ENCODE measurements at regions not wholly inside any gene's neighbourhood (a gene's known extent, or its start where the extent isn't known, plus 50 kb on each side); places are given as distances from the start of the nearest gene placed in this dataset.

GRCh38 chr5:174189654-174190541 lies 144.4 kb downstream of the NSG2 start:
- peaks cover 0 to 2% of the 10 kb centered on the region in 2 donors for H3K9me3 ChIP-seq (ENCODE audit: control insufficient read depth in 2 of 2, insufficient read depth in 1 of 2, low read depth in 1 of 2, low read length in 1 of 2)
- no peaks in the 10 kb centered on the region for H3K27me3 ChIP-seq (ENCODE audit: control insufficient read depth in 1 of 2, insufficient read depth in 2 of 2, low read length in 2 of 2)
- no peak overlapping the region for H3K4me3 ChIP-seq (ENCODE audit: low read depth in 1 of 2, low read length in 2 of 2)
- H3K36me3 ChIP-seq (ENCODE audit: control insufficient read depth in 2 of 2, insufficient read depth in 2 of 2, low read length in 1 of 2) = no peaks in the 10 kb centered on the region
- no peaks in the 10 kb centered on the region for H3K4me1 ChIP-seq (ENCODE audit: control insufficient read depth in 2 of 2, insufficient read depth in 2 of 2, low read length in 1 of 2)
- 38 to 45% methylated on average over 19 of the region's 19 CpGs for WGBS, 2 donors
- H3K27ac ChIP-seq (ENCODE audit: low read depth in 2 of 2, low read length in 1 of 2) = no peak overlapping the region

DNA sequence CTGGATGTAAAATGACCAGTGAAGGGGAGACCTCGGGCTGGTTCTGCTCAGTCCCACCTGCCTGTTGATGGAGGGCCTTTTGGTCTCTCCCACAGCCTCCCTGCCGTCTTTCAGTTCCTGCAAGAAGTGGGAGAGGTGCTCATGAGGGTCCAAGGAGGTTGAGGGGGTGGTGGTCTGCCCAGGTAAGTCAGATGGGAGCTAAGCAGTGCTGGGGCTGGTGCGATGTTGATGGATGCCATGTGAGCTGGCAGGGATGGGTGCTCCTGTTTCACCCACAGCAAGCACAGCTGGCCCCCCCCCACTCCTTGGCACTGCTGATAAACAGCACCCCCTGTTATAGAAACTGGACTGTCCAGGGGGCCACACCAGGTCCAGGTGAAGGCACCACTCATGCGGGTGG lies 145.6 kb downstream of the NSG2 start:
- 82 to 84% methylated on average over 4 of the region's 4 CpGs for WGBS, 2 donors

DNA sequence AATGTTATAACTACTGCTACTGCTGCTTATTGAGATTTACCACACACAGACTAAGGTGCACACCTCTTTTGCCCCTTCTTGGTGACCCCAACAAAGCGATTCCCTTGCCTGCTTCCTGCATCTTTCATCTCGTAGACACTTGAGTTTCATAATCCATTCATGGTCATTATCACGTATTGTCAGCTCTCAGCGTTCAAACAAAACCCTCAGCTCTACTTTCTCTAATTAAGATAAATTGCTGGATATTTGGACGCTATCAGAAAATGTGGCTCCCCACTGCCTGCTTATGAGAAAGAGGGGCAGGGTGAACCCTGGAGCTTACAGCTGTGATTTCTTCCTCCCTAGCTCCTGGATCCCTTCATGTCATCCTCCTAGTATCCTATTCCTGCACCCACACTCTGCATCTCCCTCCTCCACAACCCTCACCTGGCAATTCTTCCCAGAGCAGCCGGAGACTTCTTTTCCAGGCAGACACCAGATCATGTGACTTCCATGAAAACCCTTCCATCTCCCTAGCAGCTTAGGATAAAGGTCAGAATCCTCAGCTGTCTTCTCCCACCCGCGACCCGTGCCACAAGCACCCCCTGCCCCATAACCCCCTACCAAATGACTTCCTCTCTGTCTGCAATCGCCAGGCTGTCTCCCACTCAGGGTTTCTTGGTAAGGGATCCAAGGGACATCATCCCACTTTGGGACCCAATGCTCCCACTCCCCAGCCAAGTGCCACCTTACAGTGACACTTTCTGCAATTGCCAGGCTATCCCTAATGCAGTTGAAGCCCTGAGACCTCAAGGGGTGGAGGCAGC lies 146.5 kb downstream of the NSG2 start:
- Histone ChIP-seq H3K36me3 (ENCODE audit: control insufficient read depth in 2 of 2, insufficient read depth in 2 of 2, low read length in 1 of 2) (no peaks in the 10 kb centered on the region), H3K27ac (ENCODE audit: low read depth in 2 of 2, low read length in 1 of 2) (no peak overlapping the region), H3K4me3 (ENCODE audit: low read depth in 1 of 2, low read length in 2 of 2) (no peak overlapping the region), H3K9me3 (ENCODE audit: control insufficient read depth in 2 of 2, insufficient read depth in 1 of 2, low read depth in 1 of 2, low read length in 1 of 2) (peaks cover 0 to 2% of the 10 kb centered on the region in 2 donors), H3K27me3 (ENCODE audit: control insufficient read depth in 1 of 2, insufficient read depth in 2 of 2, low read length in 2 of 2) (no peaks in the 10 kb centered on the region), H3K4me1 (ENCODE audit: control insufficient read depth in 2 of 2, insufficient read depth in 2 of 2, low read length in 1 of 2) (no peaks in the 10 kb centered on the region)
- WGBS, 2 donors = 58 to 60% methylated on average over 10 of the region's 10 CpGs

More for the DNA sequence above, 145.6 kb downstream of the NSG2 start:
- H3K27ac ChIP-seq (ENCODE audit: low read depth in 2 of 2, low read length in 1 of 2) = no peak overlapping the region
- H3K4me1 ChIP-seq (ENCODE audit: control insufficient read depth in 2 of 2, insufficient read depth in 2 of 2, low read length in 1 of 2) = no peaks in the 10 kb centered on the region
- H3K36me3 ChIP-seq (ENCODE audit: control insufficient read depth in 2 of 2, insufficient read depth in 2 of 2, low read length in 1 of 2) = no peaks in the 10 kb centered on the region
- H3K27me3 ChIP-seq (ENCODE audit: control insufficient read depth in 1 of 2, insufficient read depth in 2 of 2, low read length in 2 of 2) = no peaks in the 10 kb centered on the region
- no peak overlapping the region for H3K4me3 ChIP-seq (ENCODE audit: low read depth in 1 of 2, low read length in 2 of 2)
- H3K9me3 ChIP-seq (ENCODE audit: control insufficient read depth in 2 of 2, insufficient read depth in 1 of 2, low read depth in 1 of 2, low read length in 1 of 2) = peaks cover 0 to 2% of the 10 kb centered on the region in 2 donors

GRCh38 chr5:174192901-174193300 lies 147.4 kb downstream of the NSG2 start:
- Histone ChIP-seq H3K36me3 (ENCODE audit: control insufficient read depth in 2 of 2, insufficient read depth in 2 of 2, low read length in 1 of 2) (no peaks in the 10 kb centered on the region), H3K4me1 (ENCODE audit: control insufficient read depth in 2 of 2, insufficient read depth in 2 of 2, low read length in 1 of 2) (no peaks in the 10 kb centered on the region), H3K9me3 (ENCODE audit: control insufficient read depth in 2 of 2, insufficient read depth in 1 of 2, low read depth in 1 of 2, low read length in 1 of 2) (peaks cover 0 to 2% of the 10 kb centered on the region in 2 donors), H3K4me3 (ENCODE audit: low read depth in 1 of 2, low read length in 2 of 2) (no peak overlapping the region), H3K27me3 (ENCODE audit: control insufficient read depth in 1 of 2, insufficient read depth in 2 of 2, low read length in 2 of 2) (no peaks in the 10 kb centered on the region), H3K27ac (ENCODE audit: low read depth in 2 of 2, low read length in 1 of 2) (no peak overlapping the region)
- 81 to 87% methylated on average over 14 of the region's 14 CpGs for WGBS, 2 donors

DNA sequence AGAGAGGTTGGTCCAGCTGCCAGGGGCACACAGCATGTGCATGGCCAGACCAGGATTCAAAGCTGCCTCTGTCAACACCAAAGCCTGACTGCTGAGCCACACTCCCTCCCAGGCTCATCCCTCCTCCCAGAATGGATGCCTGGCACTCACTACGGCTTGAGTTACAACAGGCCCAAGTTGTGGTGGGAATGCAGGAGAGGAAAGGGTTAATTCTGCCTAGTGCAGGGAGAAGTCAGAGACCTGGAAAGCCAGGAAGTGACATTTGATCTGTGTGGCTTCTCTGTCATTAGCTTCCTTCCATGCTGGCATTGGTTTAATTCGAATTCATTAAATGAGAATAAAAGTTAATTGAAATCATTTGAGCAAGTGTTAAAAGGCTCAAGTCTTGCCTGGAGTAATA lies 150.0 kb downstream of the NSG2 start:
- no peak overlapping the region for H3K4me3 ChIP-seq (ENCODE audit: low read depth in 1 of 2, low read length in 2 of 2)
- H3K27ac ChIP-seq (ENCODE audit: low read depth in 2 of 2, low read length in 1 of 2) = no peak overlapping the region
- peaks cover 0 to 2% of the 10 kb centered on the region in 2 donors for H3K9me3 ChIP-seq (ENCODE audit: control insufficient read depth in 2 of 2, insufficient read depth in 1 of 2, low read depth in 1 of 2, low read length in 1 of 2)
- WGBS, 2 donors = 44 to 49% methylated on average over 2 of the region's 2 CpGs
- H3K27me3 ChIP-seq (ENCODE audit: control insufficient read depth in 1 of 2, insufficient read depth in 2 of 2, low read length in 2 of 2) = no peaks in the 10 kb centered on the region
- H3K4me1 ChIP-seq (ENCODE audit: control insufficient read depth in 2 of 2, insufficient read depth in 2 of 2, low read length in 1 of 2) = no peaks in the 10 kb centered on the region
- H3K36me3 ChIP-seq (ENCODE audit: control insufficient read depth in 2 of 2, insufficient read depth in 2 of 2, low read length in 1 of 2) = no peaks in the 10 kb centered on the region

DNA sequence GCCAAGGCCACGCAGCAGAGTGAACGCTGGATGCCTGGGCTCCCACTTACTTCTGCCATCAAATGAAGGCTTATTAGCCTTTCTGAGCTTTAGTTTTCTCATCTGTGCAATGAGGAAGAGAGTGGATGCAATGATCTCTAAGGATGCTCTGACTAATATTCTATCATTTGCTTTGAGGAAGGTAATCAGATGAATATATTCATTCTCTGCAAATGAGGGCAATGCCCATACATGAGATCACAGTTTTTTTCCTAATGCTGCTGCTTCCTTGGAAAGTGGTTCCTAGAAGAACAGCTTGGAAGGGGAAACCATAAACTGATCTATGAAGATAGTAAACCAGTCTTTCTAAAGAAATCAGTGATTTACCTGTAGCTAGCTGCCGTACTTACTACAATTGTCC lies 152.4 kb downstream of the NSG2 start:
- 89 to 94% methylated on average over 3 of the region's 3 CpGs for WGBS, 2 donors
- Histone ChIP-seq H3K36me3 (ENCODE audit: control insufficient read depth in 2 of 2, insufficient read depth in 2 of 2, low read length in 1 of 2) (no peaks in the 10 kb centered on the region), H3K9me3 (ENCODE audit: control insufficient read depth in 2 of 2, insufficient read depth in 1 of 2, low read depth in 1 of 2, low read length in 1 of 2) (peaks cover 0 to 2% of the 10 kb centered on the region in 2 donors), H3K4me3 (ENCODE audit: low read depth in 1 of 2, low read length in 2 of 2) (no peak overlapping the region), H3K4me1 (ENCODE audit: control insufficient read depth in 2 of 2, insufficient read depth in 2 of 2, low read length in 1 of 2) (no peaks in the 10 kb centered on the region), H3K27me3 (ENCODE audit: control insufficient read depth in 1 of 2, insufficient read depth in 2 of 2, low read length in 2 of 2) (no peaks in the 10 kb centered on the region), H3K27ac (ENCODE audit: low read depth in 2 of 2, low read length in 1 of 2) (no peak overlapping the region)

DNA sequence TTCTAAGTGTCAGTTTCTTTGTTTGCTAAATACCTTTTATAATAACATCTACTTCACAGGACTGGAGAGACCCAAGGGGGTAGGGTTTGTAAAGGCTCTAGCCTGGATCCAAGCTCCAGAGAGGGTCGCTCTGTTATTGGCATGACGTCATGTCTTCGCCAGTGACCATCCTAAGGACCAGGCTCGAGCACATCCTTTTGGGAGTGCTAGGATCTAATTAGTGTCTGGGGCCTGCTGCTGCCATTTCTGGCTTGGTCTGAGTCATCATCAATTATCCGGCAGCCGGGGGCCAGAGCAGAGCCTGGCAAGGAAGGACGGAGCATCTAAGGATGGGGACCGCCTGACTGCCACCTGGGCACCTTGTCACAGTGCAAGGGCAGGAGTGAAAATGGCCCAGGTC lies 153.0 kb downstream of the NSG2 start:
- Histone ChIP-seq H3K27me3 (ENCODE audit: control insufficient read depth in 1 of 2, insufficient read depth in 2 of 2, low read length in 2 of 2) (no peaks in the 10 kb centered on the region), H3K27ac (ENCODE audit: low read depth in 2 of 2, low read length in 1 of 2) (no peak overlapping the region), H3K9me3 (ENCODE audit: control insufficient read depth in 2 of 2, insufficient read depth in 1 of 2, low read depth in 1 of 2, low read length in 1 of 2) (peaks cover 0 to 2% of the 10 kb centered on the region in 2 donors), H3K4me3 (ENCODE audit: low read depth in 1 of 2, low read length in 2 of 2) (no peak overlapping the region), H3K36me3 (ENCODE audit: control insufficient read depth in 2 of 2, insufficient read depth in 2 of 2, low read length in 1 of 2) (no peaks in the 10 kb centered on the region), H3K4me1 (ENCODE audit: control insufficient read depth in 2 of 2, insufficient read depth in 2 of 2, low read length in 1 of 2) (no peaks in the 10 kb centered on the region)
- 82 to 85% methylated on average over 8 of the region's 8 CpGs for WGBS, 2 donors

DNA sequence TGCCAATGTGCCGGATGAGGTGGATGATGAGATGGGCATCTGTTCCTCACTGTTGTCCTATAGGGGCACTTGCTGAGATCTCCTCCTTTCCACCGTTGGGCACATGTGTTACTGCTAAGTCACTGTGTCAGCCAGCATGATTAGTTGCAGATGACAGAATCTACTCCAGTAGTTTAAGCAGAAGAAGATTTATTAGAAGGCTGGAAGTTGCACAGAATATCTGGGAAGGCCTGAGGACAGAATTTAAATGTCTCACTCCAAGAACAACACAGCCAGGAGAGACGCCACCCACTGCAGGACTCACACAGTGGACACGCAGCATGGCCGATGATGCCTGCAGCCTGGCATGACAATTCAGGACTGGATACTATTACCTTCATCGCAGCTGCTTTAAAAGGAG lies 157.5 kb downstream of the NSG2 start:
- H3K4me3 ChIP-seq (ENCODE audit: low read depth in 1 of 2, low read length in 2 of 2) = no peak overlapping the region
- H3K36me3 ChIP-seq (ENCODE audit: control insufficient read depth in 2 of 2, insufficient read depth in 2 of 2, low read length in 1 of 2) = no peaks in the 10 kb centered on the region
- H3K4me1 ChIP-seq (ENCODE audit: control insufficient read depth in 2 of 2, insufficient read depth in 2 of 2, low read length in 1 of 2) = no peaks in the 10 kb centered on the region
- peaks cover 0 to 4% of the 10 kb centered on the region in 2 donors for H3K27me3 ChIP-seq (ENCODE audit: control insufficient read depth in 1 of 2, insufficient read depth in 2 of 2, low read length in 2 of 2)
- WGBS, 2 donors = 84 to 85% methylated on average over 6 of the region's 6 CpGs
- no peak overlapping the region for H3K27ac ChIP-seq (ENCODE audit: low read depth in 2 of 2, low read length in 1 of 2)
- H3K9me3 ChIP-seq (ENCODE audit: control insufficient read depth in 2 of 2, insufficient read depth in 1 of 2, low read depth in 1 of 2, low read length in 1 of 2) = no peaks in the 10 kb centered on the region

- no peak overlapping the region for H3K4me3 ChIP-seq (ENCODE audit: low read depth in 1 of 2, low read length in 2 of 2)
- no peaks in the 10 kb centered on the region for H3K9me3 ChIP-seq (ENCODE audit: control insufficient read depth in 2 of 2, insufficient read depth in 1 of 2, low read depth in 1 of 2, low read length in 1 of 2)
- 40 to 42% methylated on average over 9 of the region's 9 CpGs for WGBS, 2 donors
- H3K27ac ChIP-seq (ENCODE audit: low read depth in 2 of 2, low read length in 1 of 2) = no peak overlapping the region
- H3K4me1 ChIP-seq (ENCODE audit: control insufficient read depth in 2 of 2, insufficient read depth in 2 of 2, low read length in 1 of 2) = no peaks in the 10 kb centered on the region
- no peaks in the 10 kb centered on the region for H3K36me3 ChIP-seq (ENCODE audit: control insufficient read depth in 2 of 2, insufficient read depth in 2 of 2, low read length in 1 of 2)
- peaks cover 0 to 4% of the 10 kb centered on the region in 2 donors for H3K27me3 ChIP-seq (ENCODE audit: control insufficient read depth in 1 of 2, insufficient read depth in 2 of 2, low read length in 2 of 2)
Observed at GRCh38 chr5:174204535-174205313, 159.2 kb downstream of the NSG2 start.
